ENCODE measurements at regions not wholly inside any gene's neighbourhood (a gene's known extent, or its start where the extent isn't known, plus 50 kb on each side); places are given as distances from the start of the nearest gene placed in this dataset.

- DNase-seq (no peak), ATAC-seq (no peak)
- Mint-ChIP-seq H3K4me3 (no peak overlapping the region), H3K4me1 (no peaks in the 10 kb centered on the region), H3K9me3 (peaks cover under 1 to 6% of the 10 kb centered on the region in 2 donors), H3K27me3 (no peaks in the 10 kb centered on the region), H3K27ac (no peak overlapping the region)
Measured at GRCh38 chr18:40642692-40643229, 1312.3 kb upstream of the PIK3C3 start.

- H3K4me3 Mint-ChIP-seq: no peak overlapping the region
- H3K27me3 Mint-ChIP-seq: no peaks in the 10 kb centered on the region
- ATAC-seq (no peak), DNase-seq (no peak)
- H3K27ac Mint-ChIP-seq: no peak overlapping the region
- peaks cover 20 to 22% of the 10 kb centered on the region in 2 donors for H3K9me3 Mint-ChIP-seq
- no peaks in the 10 kb centered on the region for H3K4me1 Mint-ChIP-seq
Measured at GRCh38 chr18:40631319-40631718, 1323.7 kb upstream of the PIK3C3 start.

- Mint-ChIP-seq H3K4me3 (no peak overlapping the region), H3K9me3 (peaks cover 12 to 16% of the 10 kb centered on the region in 2 donors), H3K4me1 (no peaks in the 10 kb centered on the region), H3K27ac (no peak overlapping the region), H3K27me3 (no peaks in the 10 kb centered on the region)
- DNase-seq (no peak), ATAC-seq (no peak)
Measured at GRCh38 chr18:40630496-40630895, 1324.5 kb upstream of the PIK3C3 start.

GRCh38 chr18:40624959-40625358 lies 1330.1 kb upstream of the PIK3C3 start:
- Mint-ChIP-seq H3K4me3 (no peak overlapping the region), H3K27me3 (no peaks in the 10 kb centered on the region), H3K27ac (no peak overlapping the region), H3K9me3 (peaks cover 0 to 14% of the 10 kb centered on the region in 2 donors), H3K4me1 (no peaks in the 10 kb centered on the region)
- ATAC-seq (no peak), DNase-seq (no peak)

GRCh38 chr18:40613721-40614120 lies 1341.3 kb upstream of the PIK3C3 start:
- H3K4me1 Mint-ChIP-seq: no peaks in the 10 kb centered on the region
- no peak for ATAC-seq
- H3K4me3 Mint-ChIP-seq: no peak overlapping the region
- no peaks in the 10 kb centered on the region for H3K27me3 Mint-ChIP-seq
- DNase-seq: no peak
- H3K27ac Mint-ChIP-seq: no peak overlapping the region
- peaks cover 0 to 9% of the 10 kb centered on the region in 2 donors for H3K9me3 Mint-ChIP-seq

- no peaks in the 10 kb centered on the region for H3K4me1 Mint-ChIP-seq
- H3K9me3 Mint-ChIP-seq: peaks cover 0 to 5% of the 10 kb centered on the region in 2 donors
- no peak overlapping the region for H3K4me3 Mint-ChIP-seq
- DNase-seq (no peak), ATAC-seq (no peak)
- no peak overlapping the region for H3K27ac Mint-ChIP-seq
- no peaks in the 10 kb centered on the region for H3K27me3 Mint-ChIP-seq
Measured at GRCh38 chr18:40612356-40612755, 1342.7 kb upstream of the PIK3C3 start.

- Mint-ChIP-seq H3K27ac (no peak overlapping the region), H3K4me3 (no peak overlapping the region), H3K4me1 (no peaks in the 10 kb centered on the region), H3K9me3 (peaks cover 0 to 5% of the 10 kb centered on the region in 2 donors), H3K27me3 (no peaks in the 10 kb centered on the region)
- no peak for DNase-seq
- no peak for ATAC-seq
Measured at GRCh38 chr18:40608226-40608625, 1346.8 kb upstream of the PIK3C3 start.

GRCh38 chr18:40607542-40608148 lies 1347.4 kb upstream of the PIK3C3 start:
- no peak overlapping the region for H3K4me3 Mint-ChIP-seq
- no peaks in the 10 kb centered on the region for H3K27me3 Mint-ChIP-seq
- H3K27ac Mint-ChIP-seq: no peak overlapping the region
- no peaks in the 10 kb centered on the region for H3K4me1 Mint-ChIP-seq
- ATAC-seq: no peak
- no peak for DNase-seq
- peaks cover 0 to 5% of the 10 kb centered on the region in 2 donors for H3K9me3 Mint-ChIP-seq

- H3K27ac Mint-ChIP-seq: no peak overlapping the region
- ATAC-seq (no peak), DNase-seq (no peak)
- H3K9me3 Mint-ChIP-seq: peaks cover 0 to 5% of the 10 kb centered on the region in 2 donors
- H3K4me3 Mint-ChIP-seq: no peak overlapping the region
- H3K27me3 Mint-ChIP-seq: no peaks in the 10 kb centered on the region
- H3K4me1 Mint-ChIP-seq: no peaks in the 10 kb centered on the region
Measured at GRCh38 chr18:40606996-40607395, 1348.0 kb upstream of the PIK3C3 start.

- peaks cover 0 to 7% of the 10 kb centered on the region in 2 donors for H3K9me3 Mint-ChIP-seq
- H3K4me1 Mint-ChIP-seq: no peaks in the 10 kb centered on the region
- no peak for ATAC-seq
- no peak for DNase-seq
- H3K27ac Mint-ChIP-seq: peak overlapping the region in 1 of 2 donors; percentile 65
- no peaks in the 10 kb centered on the region for H3K27me3 Mint-ChIP-seq
- H3K4me3 Mint-ChIP-seq: no peak overlapping the region
Measured at GRCh38 chr18:40583671-40584070, 1371.4 kb upstream of the PIK3C3 start.

GRCh38 chr18:40582105-40582504 lies 1372.9 kb upstream of the PIK3C3 start:
- DNase-seq (no peak), ATAC-seq (no peak)
- no peak overlapping the region for H3K27ac Mint-ChIP-seq
- no peak overlapping the region for H3K4me3 Mint-ChIP-seq
- H3K9me3 Mint-ChIP-seq: peaks cover 0 to 7% of the 10 kb centered on the region in 2 donors
- H3K27me3 Mint-ChIP-seq: no peaks in the 10 kb centered on the region
- no peaks in the 10 kb centered on the region for H3K4me1 Mint-ChIP-seq

- Mint-ChIP-seq H3K27ac (no peak overlapping the region), H3K4me3 (no peak overlapping the region), H3K4me1 (no peaks in the 10 kb centered on the region), H3K9me3 (peaks cover 0 to 3% of the 10 kb centered on the region in 2 donors), H3K27me3 (no peaks in the 10 kb centered on the region)
- no peak for ATAC-seq
- DNase-seq: no peak
Measured at GRCh38 chr18:40577981-40578365, 1377.1 kb upstream of the PIK3C3 start.

GRCh38 chr18:40577239-40577980 lies 1377.6 kb upstream of the PIK3C3 start:
- Mint-ChIP-seq H3K4me1 (no peaks in the 10 kb centered on the region), H3K4me3 (no peak overlapping the region)
- no peak for ATAC-seq

GRCh38 chr18:40576507-40577115 lies 1378.4 kb upstream of the PIK3C3 start:
- ATAC-seq: no peak

More at GRCh38 chr18:40577239-40577980, 1377.6 kb upstream of the PIK3C3 start:
- no peak overlapping the region for H3K27ac Mint-ChIP-seq
- peaks cover 0 to 3% of the 10 kb centered on the region in 2 donors for H3K9me3 Mint-ChIP-seq
- no peak for DNase-seq
- H3K27me3 Mint-ChIP-seq: no peaks in the 10 kb centered on the region

GRCh38 chr18:40570615-40571014 lies 1384.4 kb upstream of the PIK3C3 start:
- Mint-ChIP-seq H3K27ac (no peak overlapping the region), H3K9me3 (peaks cover 0 to 3% of the 10 kb centered on the region in 2 donors), H3K4me3 (no peak overlapping the region), H3K4me1 (no peaks in the 10 kb centered on the region), H3K27me3 (no peaks in the 10 kb centered on the region)
- ATAC-seq (no peak), DNase-seq (no peak)

More at GRCh38 chr18:40576507-40577115, 1378.4 kb upstream of the PIK3C3 start:
- H3K27ac Mint-ChIP-seq: no peak overlapping the region
- H3K27me3 Mint-ChIP-seq: no peaks in the 10 kb centered on the region
- DNase-seq: no peak
- peaks cover 0 to 3% of the 10 kb centered on the region in 2 donors for H3K9me3 Mint-ChIP-seq
- H3K4me3 Mint-ChIP-seq: no peak overlapping the region
- no peaks in the 10 kb centered on the region for H3K4me1 Mint-ChIP-seq

GRCh38 chr18:40569605-40570004 lies 1385.4 kb upstream of the PIK3C3 start:
- DNase-seq (no peak), ATAC-seq (no peak)
- Mint-ChIP-seq H3K4me3 (no peak overlapping the region), H3K4me1 (no peaks in the 10 kb centered on the region), H3K27ac (no peak overlapping the region), H3K27me3 (no peaks in the 10 kb centered on the region), H3K9me3 (peaks cover 0 to 3% of the 10 kb centered on the region in 2 donors)
